NCI-H146 treated with DMSO at 0.1 percent for 48 hours (cell line): ENCODE measurements at regions not wholly inside any gene's neighbourhood (a gene's known extent, or its start where the extent isn't known, plus 50 kb on each side); places are given as distances from the start of the nearest gene placed in this dataset.

Source experiments
- DNase-seq: peaks from one replicate; lab custom pipeline; 2025; ENCODE audit not compliant: unreplicated experiment; lab: John Stamatoyannopoulos, UW

GRCh38 chr15:31262143-31262530 lies 64.5 kb upstream of the KLF13 start:
- DNase-seq: no peak

- no peak for DNase-seq
These were observed 63.5 kb upstream of the KLF13 start for GRCh38 chr15:31262901-31263671.

GRCh38 chr15:31263751-31264558 lies 62.7 kb upstream of the KLF13 start:
- no peak for DNase-seq

GRCh38 chr15:31264559-31265089 lies 62.0 kb upstream of the KLF13 start:
- no peak for DNase-seq

GRCh38 chr15:31265090-31265870 lies 61.4 kb upstream of the KLF13 start:
- DNase-seq: no peak

GRCh38 chr15:31265871-31266711 lies 60.5 kb upstream of the KLF13 start:
- no peak for DNase-seq

GRCh38 chr15:31266712-31267111 lies 59.9 kb upstream of the KLF13 start:
- no peak for DNase-seq

GRCh38 chr15:31267161-31268107 lies 59.2 kb upstream of the KLF13 start:
- no peak for DNase-seq

- DNase-seq: no peak
These were observed 58.5 kb upstream of the KLF13 start for GRCh38 chr15:31268108-31268501.

- no peak for DNase-seq
These were observed 57.5 kb upstream of the KLF13 start for GRCh38 chr15:31268911-31269784.

GRCh38 chr15:31269816-31270575 lies 56.6 kb upstream of the KLF13 start:
- DNase-seq: no peak

- no peak for DNase-seq
These were observed 55.9 kb upstream of the KLF13 start for GRCh38 chr15:31270767-31271166.

GRCh38 chr15:31271224-31271635 lies 55.4 kb upstream of the KLF13 start:
- no peak for DNase-seq

GRCh38 chr15:31271711-31272557 lies 54.7 kb upstream of the KLF13 start:
- DNase-seq: no peak

GRCh38 chr15:31272558-31273257 lies 53.9 kb upstream of the KLF13 start:
- no peak for DNase-seq
